GM12865 (cell line): ENCODE measurements at regions not wholly inside any gene's neighbourhood (a gene's known extent, or its start where the extent isn't known, plus 50 kb on each side); places are given as distances from the start of the nearest gene placed in this dataset.

Experiments
- DNase-seq: peaks from one replicate; pipeline ENCODE4 v3.0.0; 2010; ENCODE audit warnings: low read depth
- H3K4me3 ChIP-seq: 2 replicates; pipeline ENCODE4 v1.5.1; 2011; ENCODE audit warnings: mild to moderate bottlenecking, low read depth, low read length, control low read depth
- CTCF ChIP-seq: IDR thresholded peaks from 2 replicates; pipeline ENCODE4 v1.5.1; 2011; ENCODE audit warnings: low read length, control low read depth, low read depth, inconsistent platforms; ENCODE audit not compliant: insufficient read depth; ENCODE audit errors: missing control alignments

- no peak for TF ChIP-seq CTCF
- DNase-seq, result no peak
- no peak overlapping the region for H3K4me3 ChIP-seq
These were observed 1467.2 kb downstream of the RPA4 start for GRCh38 chrX:98350940-98351339.

- H3K4me3 ChIP-seq, result no peak overlapping the region
- TF ChIP-seq CTCF, result no peak
- DNase-seq, result no peak
These were observed 1473.4 kb downstream of the RPA4 start for GRCh38 chrX:98357146-98357545.

GRCh38 chrX:98362630-98363029 lies 1478.9 kb downstream of the RPA4 start:
- DNase-seq, result no peak
- TF ChIP-seq CTCF, result no peak
- H3K4me3 ChIP-seq, result no peak overlapping the region

- no peak overlapping the region for H3K4me3 ChIP-seq
- no peak for TF ChIP-seq CTCF
- no peak for DNase-seq
These were observed 1488.3 kb downstream of the RPA4 start for GRCh38 chrX:98371994-98372393.

- TF ChIP-seq CTCF, result no peak
- DNase-seq, result no peak
These were observed 1495.4 kb downstream of the RPA4 start for GRCh38 chrX:98379134-98379533.

GRCh38 chrX:98380106-98380505 lies 1496.4 kb downstream of the RPA4 start:
- no peak overlapping the region for H3K4me3 ChIP-seq
- no peak for DNase-seq
- TF ChIP-seq CTCF, result no peak

More at GRCh38 chrX:98379134-98379533, 1495.4 kb downstream of the RPA4 start:
- no peak overlapping the region for H3K4me3 ChIP-seq

- TF ChIP-seq CTCF, result no peak
- no peak overlapping the region for H3K4me3 ChIP-seq
- no peak for DNase-seq
These were observed 1496.8 kb downstream of the RPA4 start for GRCh38 chrX:98380556-98380955.
